H1 (cell line): ENCODE measurements at regions not wholly inside any gene's neighbourhood (a gene's known extent, or its start where the extent isn't known, plus 50 kb on each side); places are given as distances from the start of the nearest gene placed in this dataset.

Experiments
- BACH1 ChIP-seq: IDR thresholded peaks from 2 replicates; pipeline ENCODE4 v1.6.1; 2012; ENCODE audit warnings: low read length, improper control_type of control experiment
- GABPA ChIP-seq: IDR thresholded peaks from 2 replicates; pipeline ENCODE4 v1.6.1; 2011; ENCODE audit warnings: mild to moderate bottlenecking, low read length, moderate library complexity, borderline replicate concordance; ENCODE audit not compliant: insufficient read depth
- JUND ChIP-seq: IDR thresholded peaks from 2 replicates; pipeline ENCODE4 v1.6.1; 2011; ENCODE audit warnings: mild to moderate bottlenecking, improper control_type of control experiment, low read length
- TAF7 ChIP-seq: optimal IDR thresholded peaks from 2 replicates; pipeline ENCODE3; 2011; ENCODE audit warnings: low read depth, mild to moderate bottlenecking, inconsistent platforms, low read length, moderate library complexity, borderline replicate concordance
- TBP ChIP-seq: IDR thresholded peaks from 2 replicates; pipeline ENCODE4 v1.6.1; 2011; ENCODE audit warnings: low read depth, low read length, improper control_type of control experiment

DNA sequence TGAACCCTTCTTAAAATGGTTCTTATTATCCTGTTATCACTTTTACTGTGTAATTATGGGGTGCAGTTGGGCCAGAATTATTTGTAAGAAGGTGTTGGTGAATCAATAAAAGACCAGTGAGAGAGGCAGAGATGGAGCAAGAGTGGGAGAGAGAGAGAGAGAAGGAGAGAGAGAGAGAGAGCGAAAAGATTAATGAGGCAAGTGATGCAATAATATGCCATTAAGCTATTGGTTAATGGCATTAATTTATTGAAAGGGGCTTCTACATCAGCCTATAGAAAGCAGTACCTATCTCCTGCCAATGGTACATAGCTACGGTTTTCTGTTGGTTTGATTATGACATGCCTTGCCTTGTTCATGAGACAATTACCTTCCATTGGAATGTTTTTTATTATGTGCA is 388.7 kb downstream of the RPS6KC1 start (continued):
- no peak for TF ChIP-seq GABPA
- no peak for TF ChIP-seq BACH1
- no peak for TF ChIP-seq JUND
- TF ChIP-seq TAF7 = no peak
- TF ChIP-seq TBP = no peak
- TF ChIP-seq, all 59 proteins: peak for 0
